GM19239 (cell line): ENCODE measurements at regions not wholly inside any gene's neighbourhood (a gene's known extent, or its start where the extent isn't known, plus 50 kb on each side); places are given as distances from the start of the nearest gene placed in this dataset.
A peak's percentile ranks its signal among the peaks of the same experiment; 100 is the strongest.

Experiments
- DNase-seq: peaks from one replicate; pipeline ENCODE4 v3.0.0; 2011; ENCODE audit warnings: low spot score; ENCODE audit not compliant: insufficient read length
- FAIRE-seq: peaks from 2 replicates; lab custom pipeline; 2011; peaks lifted over from hg19 to GRCh38; lab: Jason Lieb, UNC

DNA sequence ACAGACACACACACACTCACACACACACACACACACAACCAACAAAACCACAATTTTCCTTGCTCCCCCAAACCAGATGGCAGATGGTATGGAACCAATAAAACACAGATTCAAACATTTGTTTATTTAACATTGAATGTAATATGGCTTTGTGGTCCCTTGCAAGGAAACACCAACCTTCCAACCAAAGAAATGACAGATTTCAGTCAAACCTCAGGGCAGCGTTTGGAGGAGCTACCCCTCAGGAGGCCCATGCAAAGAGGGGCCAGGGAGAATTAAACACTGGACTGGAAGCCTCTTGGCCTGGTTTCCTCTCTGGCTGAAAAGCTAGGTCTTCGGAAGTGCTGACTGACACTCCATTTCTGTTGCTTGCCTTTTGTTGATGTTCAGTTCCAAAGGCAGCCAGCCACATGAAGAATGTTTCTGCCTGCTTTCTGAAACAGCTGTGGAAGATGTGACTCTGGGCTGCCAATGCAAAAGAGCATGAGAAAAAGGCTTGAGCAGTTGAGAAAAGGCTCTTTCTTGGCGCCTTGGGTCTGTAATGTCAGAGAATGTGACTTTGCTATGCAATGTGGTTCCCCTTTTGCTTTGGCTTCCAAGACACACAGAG, 296.1 kb downstream of the RPLP1 start:
- no peak for DNase-seq
- FAIRE-seq = no peak

DNA sequence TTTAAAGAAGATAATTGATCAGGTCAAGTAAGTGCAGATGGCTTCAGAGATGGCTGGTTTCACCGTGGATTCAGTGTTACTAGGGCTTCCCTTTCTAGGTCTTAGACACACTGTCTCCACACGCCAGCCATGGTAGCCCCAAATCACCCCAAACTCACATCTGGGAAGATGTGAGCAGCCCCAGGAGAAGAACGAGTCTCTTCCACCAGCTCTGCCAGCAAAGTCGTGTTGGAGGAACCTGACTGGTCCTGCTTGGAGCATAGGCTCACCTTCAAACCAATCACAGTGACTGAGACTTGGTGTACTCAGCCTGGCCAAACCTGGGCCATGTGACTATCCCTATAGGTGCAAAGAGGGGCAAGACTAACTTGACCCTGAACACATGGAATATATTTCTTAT, 296.7 kb downstream of the RPLP1 start:
- DNase-seq = no peak
- FAIRE-seq = no peak

DNA sequence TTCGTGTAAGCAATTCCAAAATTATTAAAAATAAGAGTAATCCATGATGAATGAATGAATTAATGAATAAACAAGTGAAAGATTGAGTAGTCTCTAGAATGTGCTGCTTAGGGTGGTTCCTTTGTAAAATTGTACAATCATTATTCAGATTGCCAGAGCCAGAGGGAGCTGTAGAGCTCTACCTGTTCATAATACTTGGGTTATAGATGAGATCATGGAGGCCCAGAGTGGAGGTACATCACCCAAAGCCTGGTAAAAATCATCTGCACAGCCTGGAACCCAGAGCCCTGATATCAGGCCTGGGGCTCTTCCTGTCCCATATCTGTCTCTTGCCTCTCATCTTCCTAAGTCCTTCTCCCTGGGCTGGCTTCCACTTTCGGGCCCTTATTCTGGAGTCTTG, 297.2 kb downstream of the RPLP1 start:
- DNase-seq (no peak), FAIRE-seq (peak; percentile 66)

DNA sequence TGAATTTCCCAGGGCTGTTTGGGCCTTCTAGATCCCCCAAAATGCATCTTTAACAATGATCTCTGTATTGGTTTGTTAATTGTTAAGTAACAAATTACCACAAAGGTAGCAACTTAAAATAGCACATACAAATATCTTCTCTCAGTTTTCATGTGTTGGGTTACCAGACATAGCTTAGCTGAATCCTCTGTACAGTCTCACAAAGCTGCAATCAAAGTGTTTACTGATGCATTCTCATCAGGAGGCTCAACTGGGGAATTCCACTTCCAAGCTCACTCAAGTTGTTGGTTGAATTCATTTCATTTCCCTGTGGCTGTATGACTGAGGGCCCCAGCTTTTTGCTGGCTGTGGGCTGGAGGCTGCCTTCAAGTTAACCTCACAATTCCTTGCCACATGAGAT, 297.6 kb downstream of the RPLP1 start:
- FAIRE-seq = peak; percentile 44

DNA sequence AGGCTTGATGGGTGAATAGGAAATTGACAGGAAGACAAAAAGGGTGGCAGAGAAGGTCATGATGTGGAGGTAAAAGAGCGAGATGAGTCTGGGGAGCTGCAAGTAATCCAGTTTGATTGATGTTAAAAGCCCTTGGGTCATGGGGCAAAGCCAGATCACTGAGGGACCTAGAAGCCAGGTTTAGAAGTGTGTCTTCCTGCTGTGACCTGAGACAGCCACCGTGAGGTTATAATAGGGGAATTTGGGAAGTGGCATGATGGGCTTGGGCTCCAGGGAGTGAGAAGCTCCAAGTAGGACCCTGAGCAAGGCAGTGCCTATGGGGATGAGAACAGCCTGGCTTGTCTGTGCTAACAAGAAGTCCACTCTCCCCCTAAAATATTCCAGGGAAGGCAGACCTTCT, 298.5 kb downstream of the RPLP1 start:
- DNase-seq (no peak), FAIRE-seq (peak; percentile 14)

More for the DNA sequence above, 297.6 kb downstream of the RPLP1 start:
- DNase-seq = no peak

DNA sequence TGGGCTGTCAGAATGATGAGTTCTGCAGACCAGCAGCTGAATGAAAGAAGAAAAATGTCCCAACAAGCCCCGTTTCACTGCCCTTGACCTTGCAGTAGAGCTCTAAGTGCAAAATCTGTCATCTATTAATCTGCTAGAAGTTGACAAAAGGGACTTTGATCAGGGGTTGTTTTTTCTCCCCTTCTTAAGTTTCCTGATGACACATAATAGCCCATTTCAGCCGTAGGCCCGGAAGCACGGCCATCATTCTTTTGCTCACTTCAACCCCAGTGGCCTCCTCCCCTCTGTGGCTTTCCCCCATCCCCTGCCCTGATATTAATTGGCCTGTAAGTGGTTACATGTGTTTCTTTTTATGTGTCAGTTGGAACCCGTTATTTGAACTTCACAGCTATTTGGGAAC, 298.9 kb downstream of the RPLP1 start:
- no peak for DNase-seq
- no peak for FAIRE-seq

DNA sequence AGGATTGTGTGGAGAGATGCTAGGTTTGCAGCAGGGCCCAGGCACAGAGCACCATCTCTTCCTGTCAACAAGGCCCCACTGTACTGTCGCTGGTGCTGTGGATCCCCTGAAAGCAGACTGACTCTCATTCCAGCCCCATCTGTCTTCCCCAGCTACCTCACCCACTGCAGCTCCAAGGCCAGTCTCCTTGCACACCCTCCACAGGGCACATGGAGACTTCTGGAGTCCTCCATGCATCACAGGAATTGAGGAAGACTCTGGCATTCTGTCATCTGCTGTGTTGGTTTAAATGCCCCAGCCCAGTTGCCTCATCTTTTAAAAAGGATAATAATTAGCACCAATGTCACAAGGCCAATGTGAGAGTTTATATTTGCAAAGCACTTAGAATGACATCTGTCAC, 301.2 kb downstream of the RPLP1 start:
- DNase-seq = no peak
- no peak for FAIRE-seq

DNA sequence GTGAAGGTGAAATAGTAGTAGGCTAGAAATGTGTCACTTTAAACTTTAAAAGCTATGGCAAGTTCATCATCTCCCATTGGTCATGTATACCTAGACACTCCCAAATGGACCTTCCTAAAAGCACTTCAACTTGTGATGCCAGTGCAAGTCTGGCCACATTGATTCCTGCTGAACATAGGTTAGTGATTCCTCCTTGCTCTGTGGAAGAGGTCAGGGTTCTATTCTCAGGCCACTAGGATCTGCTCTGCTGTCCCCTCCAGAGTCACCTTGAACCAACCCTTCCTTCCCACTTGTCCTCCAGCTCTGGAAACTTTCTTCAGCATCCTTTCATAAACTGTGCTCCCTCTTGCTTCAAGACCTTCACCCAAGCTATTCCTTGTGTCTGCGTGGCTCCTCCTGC, 301.7 kb downstream of the RPLP1 start:
- FAIRE-seq = no peak
- no peak for DNase-seq

DNA sequence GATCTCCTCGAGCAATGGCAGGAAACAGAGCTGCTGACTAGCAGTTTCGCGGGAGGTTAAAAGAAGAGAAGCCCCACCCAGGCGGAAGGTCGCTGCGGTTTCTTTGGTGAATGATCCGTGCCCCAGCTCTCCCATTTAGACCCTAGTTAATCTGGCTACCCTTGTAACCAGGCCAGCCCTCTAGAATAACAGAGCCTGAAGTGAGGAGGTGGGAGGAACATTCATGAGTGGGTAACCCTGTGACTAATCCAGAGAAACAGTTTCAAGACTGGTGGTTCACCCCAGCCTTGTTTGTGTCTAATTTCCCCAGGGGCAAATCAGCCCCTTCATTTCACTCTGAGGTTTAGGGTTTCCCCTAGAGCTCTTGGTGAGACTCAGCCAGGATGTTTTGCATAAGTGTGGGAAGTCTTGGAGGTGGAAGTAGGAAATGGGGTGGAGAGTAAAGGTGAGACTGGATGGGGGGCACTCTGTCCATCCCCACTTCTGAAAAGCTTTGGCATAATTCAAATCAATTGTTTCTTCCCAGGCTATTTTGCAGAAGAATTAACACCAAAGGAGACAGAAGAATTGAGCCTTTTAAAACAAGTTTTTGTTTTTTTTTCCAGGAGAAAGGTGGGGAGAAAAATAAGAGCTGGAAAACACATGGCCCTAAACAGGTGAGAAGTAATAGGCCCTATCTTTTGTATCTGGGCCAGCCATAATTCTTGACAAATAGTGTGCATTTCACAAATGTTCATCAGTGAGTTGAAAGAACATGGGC, 303.1 kb downstream of the RPLP1 start:
- peak; percentile 97 for FAIRE-seq
- peak; percentile 50 for DNase-seq

DNA sequence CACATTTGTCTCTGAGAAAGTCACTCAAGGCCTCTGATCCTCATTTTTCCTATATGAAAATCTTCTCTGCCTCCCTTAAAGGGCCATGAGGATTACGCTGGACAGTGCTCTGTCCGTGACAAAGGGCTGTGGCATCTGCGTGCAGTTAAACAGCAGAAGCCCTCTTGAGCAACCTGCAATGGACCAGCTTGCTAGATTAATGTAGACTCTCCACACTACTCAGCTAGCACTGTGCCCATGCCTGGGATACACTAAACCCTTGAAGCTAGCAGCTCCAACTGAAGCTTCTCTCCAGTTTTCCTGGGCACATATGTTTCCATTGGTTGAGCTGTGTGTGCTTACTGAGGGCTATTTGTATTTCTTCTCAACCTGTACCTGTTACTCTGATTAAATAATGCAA, 303.8 kb downstream of the RPLP1 start:
- DNase-seq = no peak
- no peak for FAIRE-seq

DNA sequence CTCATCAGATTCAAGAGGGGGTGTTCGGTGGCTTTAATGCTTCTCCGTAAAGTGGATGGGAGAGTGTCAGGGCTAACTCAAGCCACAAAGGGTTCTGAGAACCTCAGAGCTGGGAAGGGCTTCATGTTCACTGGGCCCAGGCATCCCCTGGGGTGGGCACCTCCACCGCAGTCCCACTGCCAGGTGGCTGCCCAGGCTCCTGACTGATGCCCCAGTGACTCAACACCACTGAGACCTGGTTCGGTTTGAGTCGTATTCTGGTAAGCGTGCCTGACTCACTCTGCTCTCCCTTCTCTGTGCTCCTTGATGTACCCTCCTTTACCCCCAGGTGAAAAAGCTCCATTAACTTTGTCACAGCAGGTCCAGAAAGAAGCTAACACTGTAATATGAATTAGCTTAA, 304.6 kb downstream of the RPLP1 start:
- no peak for FAIRE-seq
- DNase-seq = no peak

DNA sequence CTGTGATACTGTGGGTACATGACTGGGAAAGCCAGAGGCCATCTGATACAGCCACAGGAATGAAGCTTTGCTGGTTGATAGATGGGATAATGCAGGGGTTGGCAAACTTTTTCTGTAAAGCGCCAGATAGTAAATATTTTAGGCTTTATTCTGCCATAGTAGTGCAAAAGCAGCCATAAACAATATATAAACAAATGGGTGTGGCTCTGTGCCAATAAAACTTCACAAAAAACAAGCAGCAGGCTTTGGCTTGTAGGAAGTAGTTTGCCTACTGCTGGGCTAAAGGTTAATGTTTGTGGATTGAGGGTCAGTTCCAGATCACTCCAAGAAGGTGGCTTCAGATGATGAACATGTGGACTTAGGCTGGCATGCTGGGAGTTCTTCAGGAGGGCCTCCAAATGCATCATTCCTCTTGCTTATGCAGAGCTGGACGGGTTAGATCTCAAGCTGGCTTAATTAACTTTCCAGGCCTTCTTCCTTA, 305.7 kb downstream of the RPLP1 start:
- FAIRE-seq = no peak

DNA sequence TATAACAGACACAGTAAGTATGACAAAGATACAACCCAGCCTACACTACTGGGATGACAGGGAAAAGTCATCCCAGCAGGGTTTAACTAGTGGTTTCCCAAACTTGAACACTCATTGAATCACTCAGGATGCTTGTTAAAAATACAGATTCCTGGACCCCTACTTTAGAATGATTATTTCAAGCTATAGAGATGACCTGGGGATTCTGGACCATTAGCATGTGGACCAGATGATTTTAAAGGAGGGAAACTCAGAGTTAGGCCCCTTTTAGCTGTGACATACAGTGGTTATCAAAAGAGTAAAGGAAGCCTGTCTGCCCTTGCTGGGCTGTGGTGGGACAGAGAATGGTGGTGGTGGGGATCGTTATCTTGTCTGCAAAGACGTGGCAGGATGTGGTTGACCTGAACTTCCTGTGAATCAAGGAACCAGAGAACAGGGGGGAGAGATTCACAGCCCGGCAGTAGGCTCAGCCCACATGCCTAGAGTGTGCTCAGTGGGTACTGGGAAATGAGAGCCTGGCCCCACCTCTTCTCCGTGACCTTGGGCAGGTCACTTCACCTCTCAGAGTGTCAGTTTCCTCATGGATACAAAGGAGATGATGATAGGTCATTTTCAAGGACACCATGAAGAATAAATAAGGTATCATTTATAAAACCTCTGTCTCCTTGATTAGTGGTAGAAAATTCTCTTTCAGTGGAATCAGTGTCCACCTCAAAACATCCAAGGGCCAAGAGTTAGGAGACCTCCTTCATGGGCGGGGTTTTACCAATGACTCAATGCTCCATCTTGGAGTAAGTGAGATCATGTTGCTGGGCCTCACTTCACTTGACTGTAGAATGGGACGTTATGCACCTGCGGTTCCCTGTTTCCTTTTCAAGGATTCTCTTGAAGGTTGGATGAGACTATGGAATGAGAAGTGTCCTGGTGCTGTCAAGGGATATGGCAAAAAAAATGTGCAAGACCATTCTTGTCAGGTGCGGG, 306.5 kb downstream of the RPLP1 start:
- DNase-seq (peak; percentile 39), FAIRE-seq (peak; percentile 78)

More for the DNA sequence above, 305.7 kb downstream of the RPLP1 start:
- DNase-seq = no peak

DNA sequence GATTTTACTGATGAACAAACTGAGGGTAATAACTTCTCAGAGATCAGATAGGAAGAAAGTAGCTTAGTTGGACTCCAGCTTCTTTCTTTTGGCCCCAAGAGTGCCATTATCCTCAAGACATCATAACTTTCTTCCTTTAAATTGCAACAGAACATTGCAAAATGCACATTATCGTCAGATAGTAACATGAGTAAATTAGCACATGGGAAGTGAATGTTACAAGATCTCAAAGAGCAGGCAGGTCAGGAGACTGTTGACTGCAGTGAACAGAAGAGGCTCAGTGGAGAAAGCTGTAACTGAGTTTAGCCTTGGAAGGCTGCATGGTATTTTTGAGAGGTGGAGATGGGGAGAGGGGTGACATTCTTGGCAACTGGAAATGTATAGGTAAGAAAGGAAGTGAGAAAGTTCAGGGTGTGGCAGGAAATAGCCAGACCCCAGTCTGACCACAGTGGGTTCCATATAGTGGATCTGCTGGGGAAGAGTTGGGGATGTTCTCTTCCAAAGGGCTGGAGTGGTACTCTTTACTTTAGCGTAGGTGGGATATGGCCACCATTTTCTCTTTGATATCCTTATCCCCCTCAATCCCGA, 307.7 kb downstream of the RPLP1 start:
- DNase-seq (no peak), FAIRE-seq (no peak)

DNA sequence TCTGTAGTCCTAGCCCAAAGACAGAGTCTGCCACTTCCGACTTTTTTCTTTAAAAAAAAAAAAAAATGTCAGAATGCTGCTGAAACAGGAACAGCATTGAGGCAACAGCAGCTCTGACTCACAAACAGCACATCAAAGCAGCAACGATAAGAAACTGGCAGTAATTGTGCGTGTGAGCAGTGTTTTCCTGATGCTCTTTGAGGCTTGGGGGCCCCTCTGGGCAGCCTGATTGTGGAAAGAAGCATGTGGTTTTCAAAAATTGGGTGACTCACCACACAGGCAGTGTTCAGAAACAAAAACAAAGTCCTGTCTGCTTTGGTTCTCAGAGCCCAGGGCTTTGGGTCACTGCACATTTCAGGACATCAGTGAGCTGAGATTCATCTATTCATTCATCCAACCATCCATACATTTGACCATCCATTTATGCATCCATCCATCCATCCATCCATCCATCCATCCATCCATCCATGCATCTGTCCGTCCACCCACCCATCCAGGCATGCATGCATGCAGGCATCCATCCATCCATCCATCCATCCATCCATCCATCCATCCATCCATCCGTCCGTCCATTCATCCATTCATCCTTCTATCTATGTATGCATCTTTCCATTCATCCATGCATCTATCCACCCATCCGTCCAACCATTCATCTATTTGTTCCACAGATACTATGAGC, 308.4 kb downstream of the RPLP1 start:
- FAIRE-seq = peak; percentile 57
- DNase-seq = peak; percentile 10

DNA sequence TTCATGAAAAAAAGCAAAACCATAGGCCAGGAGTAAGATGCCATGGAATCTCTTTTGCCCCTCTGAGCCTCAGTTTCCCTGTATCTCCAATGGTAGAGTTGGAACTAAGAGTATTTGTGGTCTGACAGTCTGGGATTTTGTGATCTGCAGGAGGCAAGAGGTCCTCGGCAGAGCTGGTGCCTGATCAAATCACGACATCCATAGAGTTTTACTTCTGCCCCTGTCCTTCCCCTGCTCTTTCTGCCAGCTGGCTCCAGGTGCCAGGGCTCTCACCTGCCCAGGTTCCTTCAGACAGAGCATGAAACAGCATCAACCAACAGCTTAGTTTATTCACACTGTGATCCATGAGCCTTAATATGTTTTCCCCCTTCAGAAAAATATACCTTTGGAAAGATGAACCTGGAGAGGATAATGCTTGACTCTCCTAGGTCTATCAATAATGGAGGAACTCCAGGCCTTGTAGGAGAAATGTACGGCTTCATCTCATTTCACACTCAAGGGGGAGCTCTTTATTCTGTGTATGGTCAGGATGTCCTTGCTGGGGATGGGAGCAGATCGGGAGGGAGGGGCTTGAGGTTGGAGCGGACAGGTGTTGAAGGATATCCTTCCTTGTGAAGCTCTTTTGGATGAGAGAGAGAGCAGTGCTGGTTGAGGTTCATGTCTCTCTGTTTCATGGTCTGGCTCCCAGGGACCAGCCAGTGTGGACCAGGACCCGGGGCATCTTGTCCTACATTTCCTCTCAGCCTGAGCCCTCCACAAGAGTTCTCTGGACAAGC, 309.9 kb downstream of the RPLP1 start:
- DNase-seq (no peak), FAIRE-seq (peak; percentile 4)

DNA sequence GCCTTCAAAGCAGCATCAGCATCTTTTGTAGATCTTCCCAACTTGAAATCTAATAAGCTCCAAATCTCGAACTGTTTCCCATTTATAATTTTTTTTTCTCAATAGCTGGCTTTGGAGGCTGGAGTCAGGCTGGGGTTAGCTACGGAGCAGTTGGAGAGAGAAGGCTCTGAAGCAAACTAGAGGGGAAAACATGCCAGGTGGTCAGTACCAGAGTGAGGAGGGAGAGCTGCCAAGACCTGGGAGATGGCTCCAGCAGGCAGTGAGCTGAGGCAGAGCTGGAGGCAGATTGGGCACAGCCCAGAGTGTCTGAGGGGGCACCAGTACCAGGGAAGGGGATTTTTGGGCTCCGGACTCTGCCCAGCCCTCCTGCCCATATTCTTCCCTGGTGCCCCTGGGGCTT, 311.2 kb downstream of the RPLP1 start:
- no peak for FAIRE-seq
- DNase-seq = no peak

DNA sequence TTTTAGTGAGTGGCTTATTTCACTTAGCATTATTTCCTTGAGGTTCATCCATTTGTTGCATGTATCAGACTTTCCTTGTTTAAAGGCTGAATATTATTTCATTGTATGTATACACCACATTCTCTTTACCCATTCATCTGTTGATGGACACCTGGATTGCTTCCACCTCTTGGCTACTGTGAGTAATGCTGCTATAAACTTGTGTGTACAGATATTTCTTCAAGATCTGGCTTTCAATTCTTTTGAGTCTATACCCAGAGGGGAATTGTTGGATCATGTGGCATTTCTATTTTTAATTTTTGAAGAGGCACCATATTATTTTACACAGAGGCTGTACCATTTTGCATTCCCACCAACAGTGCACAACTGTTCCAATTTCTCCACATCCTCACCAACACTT, 313.5 kb downstream of the RPLP1 start:
- DNase-seq (no peak), FAIRE-seq (no peak)

DNA sequence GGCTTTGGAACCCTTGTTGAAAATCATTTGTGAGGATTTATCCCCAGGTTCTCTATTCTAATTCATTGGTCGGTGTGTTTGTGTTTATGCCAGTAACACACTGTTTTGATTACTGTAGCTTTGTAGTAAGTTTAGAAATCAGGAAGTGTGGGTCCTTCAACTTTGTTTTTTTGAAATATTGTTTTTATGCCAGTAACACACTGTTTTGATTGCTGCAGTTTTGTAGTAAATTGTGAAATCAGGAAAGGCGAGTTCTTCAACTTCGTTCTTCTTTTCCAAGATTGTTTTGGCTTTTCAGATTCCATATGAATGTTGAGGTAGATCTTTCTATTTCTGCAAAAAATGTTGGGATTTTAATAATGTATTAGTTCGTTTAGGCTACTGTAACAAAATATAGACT, 314.6 kb downstream of the RPLP1 start:
- DNase-seq (no peak), FAIRE-seq (no peak)
